SIG-M5 treated with dmso at 0.1 percent for 504 hours (cell line): ENCODE measurements at regions not wholly inside any gene's neighbourhood (a gene's known extent, or its start where the extent isn't known, plus 50 kb on each side); places are given as distances from the start of the nearest gene placed in this dataset.

ENCODE experiments used
- DNase-seq: peaks from one replicate; lab custom pipeline; 2025; ENCODE audit not compliant: unreplicated experiment; lab: John Stamatoyannopoulos, UW

GRCh38 chr14:22478670-22479069, 110.4 kb downstream of the DAD1 start:
- no peak for DNase-seq

- DNase-seq: no peak
These were observed 110.8 kb downstream of the DAD1 start for GRCh38 chr14:22478247-22478646.

- DNase-seq: no peak
These were observed 111.3 kb downstream of the DAD1 start for GRCh38 chr14:22477569-22478194.

- DNase-seq: no peak
These were observed 112.1 kb downstream of the DAD1 start for GRCh38 chr14:22476887-22477286.

GRCh38 chr14:22476005-22476751, 112.8 kb downstream of the DAD1 start:
- DNase-seq: no peak

- DNase-seq: no peak
These were observed 113.6 kb downstream of the DAD1 start for GRCh38 chr14:22475381-22475780.

GRCh38 chr14:22474730-22475351, 114.2 kb downstream of the DAD1 start:
- no peak for DNase-seq

GRCh38 chr14:22472935-22473854, 115.8 kb downstream of the DAD1 start:
- DNase-seq: peak; percentile 68

- no peak for DNase-seq
These were observed 116.6 kb downstream of the DAD1 start for GRCh38 chr14:22472466-22472865.

- peak; percentile 36 for DNase-seq
These were observed 117.4 kb downstream of the DAD1 start for GRCh38 chr14:22471545-22472121.

GRCh38 chr14:22469538-22470303, 119.3 kb downstream of the DAD1 start:
- DNase-seq: no peak

GRCh38 chr14:22468830-22469229, 120.2 kb downstream of the DAD1 start:
- no peak for DNase-seq

GRCh38 chr14:22466491-22466890, 122.5 kb downstream of the DAD1 start:
- no peak for DNase-seq

- no peak for DNase-seq
These were observed 123.7 kb downstream of the DAD1 start for GRCh38 chr14:22465201-22465840.

GRCh38 chr14:22464422-22465142, 124.4 kb downstream of the DAD1 start:
- no peak for DNase-seq

GRCh38 chr14:22463763-22464173, 125.3 kb downstream of the DAD1 start:
- no peak for DNase-seq

- DNase-seq: no peak
These were observed 126.1 kb downstream of the DAD1 start for GRCh38 chr14:22462923-22463322.

GRCh38 chr14:22460461-22461195, 128.4 kb downstream of the DAD1 start:
- peak; percentile 45 for DNase-seq
